ENCODE measurements at regions not wholly inside any gene's neighbourhood (a gene's known extent, or its start where the extent isn't known, plus 50 kb on each side); places are given as distances from the start of the nearest gene placed in this dataset.

GRCh38 chr10:113455947-113456346 is 96.9 kb upstream of the HABP2 start:
- TF ChIP-seq EZH2phosphoT487 (IDR thresholded peaks at IDR 0.05; ENCODE audit: low read depth) (no peak), CTCF (IDR thresholded peaks at IDR 0.05; ENCODE audit: low read depth, low read length) (no peak)

All from OCI-LY3 (cell line).